ENCODE measurements at regions not wholly inside any gene's neighbourhood (a gene's known extent, or its start where the extent isn't known, plus 50 kb on each side); places are given as distances from the start of the nearest gene placed in this dataset.

DNA sequence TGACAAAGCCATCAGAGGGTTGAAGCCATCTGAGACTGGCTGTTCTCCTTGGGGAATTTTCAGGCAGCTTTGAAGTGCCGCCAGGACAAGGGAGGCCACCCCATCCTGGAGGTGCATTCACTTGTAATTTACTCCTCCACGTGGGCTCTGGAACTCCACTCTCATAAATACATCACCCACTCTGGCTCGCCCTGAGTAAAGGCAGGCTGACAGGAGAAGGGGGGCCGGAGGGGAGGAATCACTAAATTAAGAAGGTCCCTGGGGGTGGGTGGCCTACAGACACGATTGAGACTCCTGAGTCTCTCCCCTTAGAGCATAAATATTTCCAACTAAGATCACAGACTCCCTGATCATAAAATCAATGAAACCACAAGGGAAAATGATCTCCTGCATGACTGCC, 56.3 kb upstream of the HNF1B start:
- Mint-ChIP-seq H3K36me3 (ENCODE audit: insufficient read depth in 2 of 2) (no peaks in the 10 kb centered on the region), H3K27me3 (ENCODE audit: low read depth) (peaks cover 13% of the 10 kb centered on the region), H3K9me3 (no peaks in the 10 kb centered on the region), H3K27ac (no peak overlapping the region), H3K4me3 (no peak overlapping the region), H3K4me1 (ENCODE audit: low read depth) (peaks cover 5% of the 10 kb centered on the region)
- ATAC-seq (replicated peaks in 1 of 2) (no peak), DNase-seq (no peak)

DNA sequence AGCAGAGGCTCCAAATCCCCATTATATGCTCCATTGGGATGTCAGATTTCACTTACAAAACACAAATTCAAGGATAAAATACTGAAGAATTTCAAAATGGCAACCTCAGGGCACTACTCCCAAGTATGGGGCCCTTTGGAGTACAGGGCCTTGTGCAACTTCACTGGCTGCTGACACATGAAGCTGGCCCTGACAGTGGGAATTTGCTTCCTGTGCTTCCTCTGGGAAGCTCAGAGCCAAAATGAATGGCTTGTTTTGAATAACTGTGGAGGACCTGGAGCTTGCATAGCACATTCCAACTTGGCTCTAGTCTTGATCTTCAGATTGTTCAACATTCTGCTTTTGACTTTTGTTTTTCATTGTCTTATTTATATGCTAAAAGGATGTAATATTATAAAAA, 52.3 kb upstream of the HNF1B start:
- Mint-ChIP-seq H3K9me3 (no peaks in the 10 kb centered on the region), H3K4me3 (no peak overlapping the region), H3K36me3 (ENCODE audit: insufficient read depth in 2 of 2) (no peaks in the 10 kb centered on the region), H3K27me3 (ENCODE audit: low read depth) (peaks cover 26% of the 10 kb centered on the region), H3K4me1 (ENCODE audit: low read depth) (peaks cover 5% of the 10 kb centered on the region), H3K27ac (no peak overlapping the region)
- DNase-seq (no peak), ATAC-seq (replicated peaks in 1 of 2) (no peak)

DNA sequence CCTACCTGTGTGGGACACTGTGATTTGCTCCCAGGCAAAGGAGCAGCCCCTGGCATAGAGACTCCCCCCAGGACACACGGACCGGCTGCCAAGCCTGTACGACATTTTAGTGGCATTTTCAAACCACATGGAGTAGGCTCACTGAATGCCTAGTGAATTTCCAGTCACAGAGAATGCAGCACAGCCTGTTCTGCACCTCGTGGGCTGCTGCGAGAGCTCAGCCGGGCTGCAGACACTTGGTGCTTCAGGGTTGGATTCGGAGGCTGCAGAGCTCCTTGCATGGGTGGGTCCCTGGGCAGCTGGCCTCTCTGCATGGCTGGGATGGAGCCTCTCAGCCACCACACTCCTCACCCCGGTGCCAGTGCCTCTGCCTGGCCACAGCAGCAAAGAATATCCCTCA, 51.2 kb upstream of the HNF1B start:
- Mint-ChIP-seq H3K27me3 (ENCODE audit: low read depth) (peaks cover 20% of the 10 kb centered on the region), H3K4me1 (ENCODE audit: low read depth) (peaks cover 8% of the 10 kb centered on the region), H3K36me3 (ENCODE audit: insufficient read depth in 2 of 2) (no peaks in the 10 kb centered on the region), H3K27ac (no peak overlapping the region), H3K4me3 (no peak overlapping the region), H3K9me3 (no peaks in the 10 kb centered on the region)
- no peak for ATAC-seq (replicated peaks in 1 of 2)
- no peak for DNase-seq
